Left ventricle myocardium inferior (tissue), 1 donor: ENCODE measurements at regions not wholly inside any gene's neighbourhood (a gene's known extent, or its start where the extent isn't known, plus 50 kb on each side); places are given as distances from the start of the nearest gene placed in this dataset.

ENCODE experiments used
- DNase-seq: peaks from one replicate; pipeline ENCODE4 v3.0.0-alpha.2; 2020
- H3K27ac ChIP-seq: fragments of 200-600 bp; replicated peaks from 2 replicates; pipeline ENCODE4 v1.8.0; 2021
- H3K27me3 ChIP-seq: fragments of 200-600 bp; 2 replicates; pipeline ENCODE4 v1.8.0; 2021; ENCODE audit warnings: low read depth
- H3K36me3 ChIP-seq: fragments of 200-600 bp; 2 replicates; pipeline ENCODE4 v1.8.0; 2021
- H3K4me1 ChIP-seq: fragments of 200-600 bp; 2 replicates; pipeline ENCODE4 v1.8.0; 2021
- H3K4me3 ChIP-seq: fragments of 200-600 bp; 2 replicates; pipeline ENCODE4 v1.8.0; 2021; ENCODE audit warnings: mild to moderate bottlenecking, moderate library complexity
- H3K9me3 ChIP-seq: fragments of 200-600 bp; replicated peaks from 2 replicates; pipeline ENCODE4 v1.8.0; 2021
- intact Hi-C: fragments of 100-400 bp; cut with micrococcal nuclease; formaldehyde crosslinking; loops from one replicate; pipeline ENCODE4 v1.11.0; 2022
- TF ChIP-seq, protein P1 (sequence below): fragments of 200-600 bp; IDR thresholded peaks from 2 replicates; pipeline ENCODE4 v1.8.0; 2021; ENCODE audit warnings: antibody characterized with exemption, mild to moderate bottlenecking, borderline replicate concordance
- donor health status: DM: no; HTN: yes; CAD: no; lungs with severe emphysema.

DNA sequence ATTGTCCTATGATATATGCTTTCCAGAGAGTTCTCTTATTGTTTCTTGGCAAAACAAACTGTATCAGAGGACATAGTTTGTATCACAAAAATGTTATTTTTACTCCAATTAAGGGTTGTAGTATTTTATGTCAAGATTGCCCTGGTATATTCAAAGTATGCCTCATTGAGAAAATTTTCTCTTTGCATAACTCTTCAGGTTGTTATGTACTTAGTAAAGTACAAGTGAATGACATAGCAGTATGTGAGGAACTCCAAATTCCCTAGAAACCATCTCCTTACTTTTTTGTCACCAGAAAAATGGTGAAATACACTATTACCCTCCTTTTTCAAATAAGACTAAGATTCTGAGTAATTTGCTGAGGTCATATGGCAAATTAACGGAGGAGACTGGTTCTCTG, 355.3 kb downstream of the NFIB start:
- Histone ChIP-seq H3K9me3 (no peaks in the 10 kb centered on the region), H3K36me3 (no peaks in the 10 kb centered on the region), H3K4me3 (no peak overlapping the region), H3K27me3 (no peaks in the 10 kb centered on the region), H3K27ac (no peak overlapping the region), H3K4me1 (peaks cover 19% of the 10 kb centered on the region)
- no peak for DNase-seq
- TF ChIP-seq, protein P1, sequence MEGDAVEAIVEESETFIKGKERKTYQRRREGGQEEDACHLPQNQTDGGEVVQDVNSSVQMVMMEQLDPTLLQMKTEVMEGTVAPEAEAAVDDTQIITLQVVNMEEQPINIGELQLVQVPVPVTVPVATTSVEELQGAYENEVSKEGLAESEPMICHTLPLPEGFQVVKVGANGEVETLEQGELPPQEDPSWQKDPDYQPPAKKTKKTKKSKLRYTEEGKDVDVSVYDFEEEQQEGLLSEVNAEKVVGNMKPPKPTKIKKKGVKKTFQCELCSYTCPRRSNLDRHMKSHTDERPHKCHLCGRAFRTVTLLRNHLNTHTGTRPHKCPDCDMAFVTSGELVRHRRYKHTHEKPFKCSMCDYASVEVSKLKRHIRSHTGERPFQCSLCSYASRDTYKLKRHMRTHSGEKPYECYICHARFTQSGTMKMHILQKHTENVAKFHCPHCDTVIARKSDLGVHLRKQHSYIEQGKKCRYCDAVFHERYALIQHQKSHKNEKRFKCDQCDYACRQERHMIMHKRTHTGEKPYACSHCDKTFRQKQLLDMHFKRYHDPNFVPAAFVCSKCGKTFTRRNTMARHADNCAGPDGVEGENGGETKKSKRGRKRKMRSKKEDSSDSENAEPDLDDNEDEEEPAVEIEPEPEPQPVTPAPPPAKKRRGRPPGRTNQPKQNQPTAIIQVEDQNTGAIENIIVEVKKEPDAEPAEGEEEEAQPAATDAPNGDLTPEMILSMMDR: no peak
- intact Hi-C loops: no loop called here

DNA sequence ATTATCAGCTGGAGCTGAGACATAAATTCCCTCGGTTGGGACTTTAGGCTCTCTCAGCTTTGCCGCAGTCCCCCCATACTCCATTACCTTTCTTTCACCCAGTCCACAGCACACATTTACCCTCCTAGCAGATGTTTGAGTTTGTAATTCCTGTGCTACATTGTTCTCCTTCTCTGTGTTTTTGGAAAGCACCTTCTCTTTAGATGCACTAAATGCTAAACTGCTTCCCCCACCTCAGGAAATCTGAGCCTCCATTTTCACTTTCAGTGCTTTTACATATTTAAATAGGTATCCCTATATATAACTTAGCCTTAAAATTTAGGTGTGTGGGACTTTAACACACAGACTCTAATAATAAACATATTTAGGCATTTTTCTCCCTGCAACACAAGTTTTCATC, 356.9 kb downstream of the NFIB start:
- intact Hi-C loops: no loop called here
- H3K4me3 ChIP-seq: no peak overlapping the region
- H3K27me3 ChIP-seq: no peaks in the 10 kb centered on the region
- peaks cover 15% of the 10 kb centered on the region for H3K4me1 ChIP-seq
- no peak overlapping the region for H3K27ac ChIP-seq
- no peaks in the 10 kb centered on the region for H3K36me3 ChIP-seq
- no peaks in the 10 kb centered on the region for H3K9me3 ChIP-seq
- TF ChIP-seq, protein P1: no peak
- no peak for DNase-seq

DNA sequence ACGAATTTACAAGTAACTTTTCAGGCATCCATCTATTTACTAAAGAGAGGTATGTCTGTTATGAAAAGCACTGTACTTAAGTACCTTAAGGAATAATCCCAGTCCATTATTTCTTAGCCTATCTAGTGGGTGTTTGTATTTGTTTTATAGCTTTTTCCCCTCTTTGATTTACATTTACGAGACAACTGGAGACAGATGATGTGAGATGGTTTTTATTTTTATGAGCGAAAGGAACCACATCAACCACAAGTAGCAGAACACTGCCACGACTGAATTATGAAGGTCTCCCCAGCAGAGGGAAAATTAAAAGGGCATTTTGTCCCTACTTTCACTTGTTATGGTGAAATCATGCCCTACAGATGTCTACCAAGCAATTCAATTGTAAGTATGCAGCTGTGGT, 357.8 kb downstream of the NFIB start:
- Histone ChIP-seq H3K36me3 (no peaks in the 10 kb centered on the region), H3K27me3 (no peaks in the 10 kb centered on the region), H3K9me3 (no peaks in the 10 kb centered on the region), H3K4me1 (peaks cover 11% of the 10 kb centered on the region), H3K27ac (no peak overlapping the region), H3K4me3 (no peak overlapping the region)
- TF ChIP-seq, protein P1: no peak
- intact Hi-C loops: no loop called here
- no peak for DNase-seq

DNA sequence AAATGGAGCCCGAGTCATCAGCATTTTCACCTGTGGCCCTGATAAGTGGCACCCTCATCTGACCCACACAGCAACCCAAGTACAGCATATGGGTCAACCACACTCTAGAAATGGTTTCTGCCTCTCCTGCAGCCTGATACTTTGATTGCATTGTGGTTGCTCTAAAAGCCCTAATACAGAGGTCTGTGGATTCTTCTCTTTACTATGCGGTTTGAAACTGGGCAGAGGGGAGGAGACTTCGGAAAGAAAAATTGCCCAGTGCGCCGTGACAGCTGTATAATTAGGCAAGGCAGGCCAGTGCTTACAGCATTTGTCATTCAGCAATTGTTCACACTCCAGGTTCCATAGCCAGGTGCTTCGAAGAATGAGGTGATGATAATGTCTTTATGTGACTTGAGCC, 361.0 kb downstream of the NFIB start:
- DNase-seq: no peak
- intact Hi-C loops: no loop called here
- H3K4me3 ChIP-seq: no peak overlapping the region
- H3K4me1 ChIP-seq: peaks cover 14% of the 10 kb centered on the region
- H3K27me3 ChIP-seq: no peaks in the 10 kb centered on the region
- no peaks in the 10 kb centered on the region for H3K36me3 ChIP-seq
- H3K9me3 ChIP-seq: no peaks in the 10 kb centered on the region
- TF ChIP-seq, protein P1: no peak
- H3K27ac ChIP-seq: no peak overlapping the region

DNA sequence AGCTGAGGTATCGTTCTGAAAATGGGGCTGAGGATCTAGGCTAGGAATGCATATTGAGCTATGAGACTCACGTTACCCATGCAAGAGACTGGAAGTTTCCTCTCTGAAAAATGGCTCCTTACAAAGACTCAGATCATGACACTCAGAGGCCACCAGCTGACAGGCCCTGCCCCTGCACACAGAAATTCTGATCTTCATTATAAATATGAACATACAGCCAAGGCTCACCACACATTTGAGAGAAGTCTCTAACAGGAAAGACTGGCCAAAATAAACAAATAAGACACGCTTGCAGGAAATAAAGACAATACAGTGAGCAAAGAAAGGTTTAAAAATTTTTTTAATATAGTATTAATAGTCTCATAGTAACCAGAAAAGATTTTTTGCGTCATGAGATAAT, 365.9 kb downstream of the NFIB start:
- TF ChIP-seq, protein P1: no peak
- no peaks in the 10 kb centered on the region for H3K36me3 ChIP-seq
- H3K4me1 ChIP-seq: peaks cover 8% of the 10 kb centered on the region
- H3K27ac ChIP-seq: peak overlapping the region; percentile 36
- H3K27me3 ChIP-seq: no peaks in the 10 kb centered on the region
- no peak overlapping the region for H3K4me3 ChIP-seq
- intact Hi-C loops: loop anchor here (10.0 kb wide), 1 partner anchor 57 kb away; no protein-coding TSS in a partner anchor
- no peak for DNase-seq
- H3K9me3 ChIP-seq: no peaks in the 10 kb centered on the region

DNA sequence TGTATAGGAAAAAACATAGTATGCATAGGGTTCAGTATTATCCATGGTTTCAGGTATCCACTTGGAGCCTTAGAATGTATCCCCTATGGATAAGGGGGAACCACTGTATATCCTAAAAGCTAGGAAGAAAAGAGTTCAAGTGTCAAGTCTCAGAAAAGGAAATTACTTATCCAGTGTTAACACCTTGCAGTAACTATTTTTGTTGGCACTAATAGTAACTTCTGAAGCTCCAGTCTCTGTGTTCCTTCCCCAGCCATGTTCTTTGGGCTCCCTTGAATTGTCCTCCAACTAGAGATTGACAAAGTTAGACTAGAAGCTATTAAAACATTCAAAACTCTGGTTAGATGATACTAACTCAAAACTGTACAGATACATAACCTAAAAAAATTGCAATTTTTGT, 370.8 kb downstream of the NFIB start:
- H3K36me3 ChIP-seq: no peaks in the 10 kb centered on the region
- no peak overlapping the region for H3K4me3 ChIP-seq
- H3K27me3 ChIP-seq: no peaks in the 10 kb centered on the region
- H3K27ac ChIP-seq: no peak overlapping the region
- DNase-seq: no peak
- TF ChIP-seq, protein P1: no peak
- H3K4me1 ChIP-seq: peaks cover 31% of the 10 kb centered on the region
- intact Hi-C loops: loop anchor here (10.0 kb wide), 1 partner anchor 62 kb away; no protein-coding TSS in a partner anchor
- H3K9me3 ChIP-seq: no peaks in the 10 kb centered on the region
